GM12878 (cell line): ENCODE measurements at regions not wholly inside any gene's neighbourhood (a gene's known extent, or its start where the extent isn't known, plus 50 kb on each side); places are given as distances from the start of the nearest gene placed in this dataset.

Source experiments
- ATAC-seq: fragments of 200-7000 bp; cut with Tn5 transposase; 3 replicates; pipeline ENCODE4 v1.9.1; 2020; ENCODE audit warnings: mild to moderate bottlenecking, moderate library complexity
- BruUV-seq: library from RNA; stranded (reverse); fragments of 400-500 nt; replicated peaks from 2 replicates; lab custom pipeline; 2021; lab: Mats Ljungman, UMichigan
- CTCF ChIA-PET: fragments of 300-600 bp; sonication (Branson Sonifier 250); formaldehyde crosslinking; extraction: SDS; loops from one replicate; lab custom pipeline; 2021; ENCODE audit warnings: inconsistent platforms; lab: Yijun Ruan, JAX
- POLR2A ChIA-PET: fragments of 350-600 bp; formaldehyde crosslinking; extraction: SDS; loops from one replicate; lab custom pipeline; 2021; ENCODE audit warnings: inconsistent platforms; lab: Charles Lee
- RAD21 ChIA-PET: fragments of 300-600 bp; sonication (Branson Sonifier 250); formaldehyde crosslinking; loops from one replicate; lab custom pipeline; 2023; ENCODE audit warnings: antibody characterized with exemption; ENCODE audit not compliant: unreplicated experiment; lab: Charles Lee
- SMC1A ChIA-PET: fragments of 300-600 bp; sonication (Branson Sonifier 250); formaldehyde crosslinking; loops from one replicate; lab custom pipeline; 2023; ENCODE audit not compliant: unreplicated experiment, uncharacterized antibody; lab: Charles Lee
- DNase-seq: peaks from one replicate; pipeline ENCODE4 v3.0.0-alpha.2; 2011; ENCODE audit warnings: low read depth, low spot score
- FAIRE-seq: peaks from 3 replicates; lab custom pipeline; 2011; peaks lifted over from hg19 to GRCh38; lab: Jason Lieb, UNC
- H2AFZ ChIP-seq: 2 replicates; pipeline ENCODE4 v1.6.0; 2011; ENCODE audit warnings: low read depth, low read length, control low read depth; ENCODE audit not compliant: control insufficient read depth
- H3K27ac ChIP-seq: 2 replicates; pipeline ENCODE4 v1.5.1; 2011; ENCODE audit warnings: control low read depth; ENCODE audit not compliant: control insufficient read depth, insufficient read depth
- H3K27me3 ChIP-seq, 2 experiments: replicated peaks in 1 of 2; 2 replicates each; pipeline versions ENCODE4 v1.6.0 to v1.6.1; 2011; ENCODE audit warnings: low read length in 1 of 2; ENCODE audit not compliant: control insufficient read depth in 2 of 2, insufficient read depth in 2 of 2
- H3K36me3 ChIP-seq, 2 experiments: 2 replicates each; pipeline ENCODE4 v1.5.1; 2011; ENCODE audit warnings: low read length in 1 of 2; ENCODE audit not compliant: control insufficient read depth in 2 of 2, insufficient read depth in 2 of 2
- H3K4me1 ChIP-seq: 2 replicates; pipeline ENCODE4 v1.6.1; 2011; ENCODE audit warnings: mild to moderate bottlenecking, low read length, moderate library complexity, mixed read lengths; ENCODE audit not compliant: control insufficient read depth, insufficient read depth
- H3K4me2 ChIP-seq: 2 replicates; pipeline ENCODE4 v1.6.0; 2011; ENCODE audit warnings: control low read depth; ENCODE audit not compliant: control insufficient read depth, insufficient read depth
- H3K4me3 ChIP-seq: fragments of 200-600 bp; sonication (generic); 2 replicates; pipeline ENCODE4 v1.5.1; 2016
- H3K79me2 ChIP-seq: 2 replicates; pipeline ENCODE4 v1.6.0; 2011; ENCODE audit warnings: low read length; ENCODE audit not compliant: control insufficient read depth, insufficient read depth
- H3K9ac ChIP-seq: 2 replicates; pipeline ENCODE4 v1.8.0; 2011; ENCODE audit warnings: low read length, control low read depth, mixed read lengths; ENCODE audit not compliant: control insufficient read depth, insufficient read depth
- H3K9me3 ChIP-seq: replicated peaks from 3 replicates; pipeline ENCODE4 v1.5.1; 2011; ENCODE audit warnings: mild to moderate bottlenecking, low read length; ENCODE audit not compliant: control insufficient read depth, insufficient read depth
- H4K20me1 ChIP-seq: 2 replicates; pipeline ENCODE4 v1.6.0; 2011; ENCODE audit not compliant: control insufficient read depth, insufficient read depth
- CBX3 ChIP-seq: fragments of 200-600 bp; sonication (generic); IDR thresholded peaks from 2 replicates; pipeline ENCODE4 v1.6.1; 2016; ENCODE audit warnings: low read depth, borderline replicate concordance
- CEBPB ChIP-seq, 2 experiments: fragments of 150-350 bp in 1 of 2; IDR thresholded peaks; 2 replicates each; pipeline ENCODE4 v1.6.1; 2012 to 2014; ENCODE audit warnings: low read depth in 2 of 2, low read length in 2 of 2, borderline replicate concordance in 1 of 2, inconsistent platforms in 1 of 2
- CUX1 ChIP-seq: IDR thresholded peaks from 2 replicates; pipeline ENCODE4 v1.6.1; 2012; ENCODE audit warnings: improper control_type of control experiment, low read depth, low read length; ENCODE audit not compliant: insufficient replicate concordance
- EP300 ChIP-seq, 2 experiments: fragments of 150-350 bp in 1 of 2; IDR thresholded peaks; 2 replicates each; pipeline ENCODE4 v1.6.1; 2011 to 2012; ENCODE audit warnings: low read depth in 2 of 2, low read length in 2 of 2, borderline replicate concordance in 1 of 2, improper control_type of control experiment in 1 of 2, inconsistent platforms in 1 of 2; ENCODE audit not compliant: control insufficient read depth in 1 of 2
- ETV6 ChIP-seq, 2 experiments: fragments of 450-650 bp in 1 of 2; IDR thresholded peaks in 1 of 2; conservative IDR thresholded peaks in 1 of 2; 2 replicates each; pipeline ENCODE4 v1.6.1; 2014; ENCODE audit warnings: antibody characterized with exemption in 1 of 2, borderline replicate concordance in 1 of 2, low read depth in 1 of 2, mild to moderate bottlenecking in 1 of 2, moderate library complexity in 1 of 2
- FOXM1 ChIP-seq: IDR thresholded peaks from 2 replicates; pipeline ENCODE4 v1.6.1; 2012; ENCODE audit warnings: low read depth, mild to moderate bottlenecking, inconsistent platforms, low read length, moderate library complexity
- IRF5 ChIP-seq: fragments of 450-650 bp; IDR thresholded peaks from 2 replicates; pipeline ENCODE4 v1.6.1; 2017; ENCODE audit warnings: borderline replicate concordance
- MTA3 ChIP-seq: IDR thresholded peaks from 2 replicates; pipeline ENCODE4 v1.6.1; 2012; ENCODE audit warnings: low read length, inconsistent platforms, borderline replicate concordance
- MYC ChIP-seq: IDR thresholded peaks from 2 replicates; pipeline ENCODE4 v1.6.1; 2011; ENCODE audit warnings: mild to moderate bottlenecking, low read length, moderate library complexity, inconsistent platforms; ENCODE audit not compliant: insufficient read depth, insufficient replicate concordance, insufficient read length, severe bottlenecking
- NR2C1 ChIP-seq: fragments of 450-650 bp; IDR thresholded peaks from 2 replicates; pipeline ENCODE4 v1.6.1; 2017; ENCODE audit warnings: antibody characterized with exemption, mild to moderate bottlenecking, moderate library complexity
- PML ChIP-seq: IDR thresholded peaks from 2 replicates; pipeline ENCODE4 v1.6.1; 2012; ENCODE audit warnings: low read length, inconsistent platforms
- RB1 ChIP-seq: fragments of 450-650 bp; formaldehyde crosslinking; IDR thresholded peaks from 2 replicates; pipeline ENCODE4 v1.6.1; 2017; ENCODE audit warnings: mild to moderate bottlenecking, borderline replicate concordance
- RFX5 ChIP-seq: IDR thresholded peaks from 2 replicates; pipeline ENCODE4 v1.6.1; 2011; ENCODE audit warnings: low read depth, low read length, improper control_type of control experiment
- SREBF2 ChIP-seq: IDR thresholded peaks from 2 replicates; pipeline ENCODE4 v1.6.1; 2012; ENCODE audit warnings: mild to moderate bottlenecking, low read length
- SUZ12 ChIP-seq: fragments of 200-600 bp; sonication (generic); IDR thresholded peaks from one replicate; pipeline ENCODE4 v1.6.1; 2018; ENCODE audit warnings: antibody characterized with exemption, mild to moderate bottlenecking; ENCODE audit not compliant: unreplicated experiment
- TARDBP ChIP-seq: IDR thresholded peaks from 2 replicates; pipeline ENCODE4 v1.6.1; 2016; ENCODE audit warnings: borderline replicate concordance
- USF2 ChIP-seq: IDR thresholded peaks from 2 replicates; pipeline ENCODE4 v1.6.1; 2011; ENCODE audit warnings: low read depth, low read length, improper control_type of control experiment, borderline replicate concordance
- YY1 ChIP-seq: IDR thresholded peaks from 2 replicates; pipeline ENCODE4 v1.6.1; 2011; ENCODE audit warnings: low read depth, mild to moderate bottlenecking, low read length
- ZNF217 ChIP-seq: fragments of 450-650 bp; IDR thresholded peaks from 2 replicates; pipeline ENCODE4 v1.6.1; 2017; ENCODE audit warnings: antibody characterized with exemption, mild to moderate bottlenecking
- WGBS: methylation state at CpG from one replicate; pipeline ENCODE4 v1.1.6; 2016; ENCODE audit warnings: low lambda C conversion rate; ENCODE audit not compliant: insufficient replicate concordance, insufficient coverage; ENCODE audit errors: missing lambda C conversion rate; 5-methylcytosine and 5-hydroxymethylcytosine counted together
- in situ Hi-C: fragments of 300-500 bp; cut with MboI; formaldehyde crosslinking; loops from 9 replicates; pipeline ENCODE4 v1.14.3; 2018; ENCODE audit warnings: mixed read lengths
- intact Hi-C: fragments of 100-400 bp; cut with micrococcal nuclease; formaldehyde crosslinking; loops from one replicate; pipeline ENCODE4 v1.14.2; 2022; ENCODE audit not compliant: unreplicated experiment

GRCh38 chr14:85057221-85057620 is 472.7 kb upstream of the FLRT2 start:
- no peak for ATAC-seq
- FAIRE-seq, result no peak
- no peaks in the 10 kb centered on the region for H3K27me3 ChIP-seq
- 54% methylated on average over 7 of the region's 7 CpGs for WGBS
- DNase-seq, result no peak
- H3K9ac ChIP-seq, result no peak overlapping the region
- no peak overlapping the region for H3K4me2 ChIP-seq
- ChIA-PET CTCF (no interaction called here), POLR2A (no interaction called here), RAD21 (no interaction called here), SMC1A (no interaction called here)
- no peaks in the 10 kb centered on the region for H3K79me2 ChIP-seq
- H3K36me3 ChIP-seq, result no peaks in the 10 kb centered on the region
- H3K27ac ChIP-seq, result no peak overlapping the region
- intact Hi-C loops (no loop called here), in situ Hi-C loops (no loop called here)
- H3K4me1 ChIP-seq, result no peaks in the 10 kb centered on the region
- no peaks in the 10 kb centered on the region for H4K20me1 ChIP-seq
- BruUV-seq, result no TSS peak
- no peak overlapping the region for H2AFZ ChIP-seq
- TF ChIP-seq FOXM1, result no peak
- TF ChIP-seq ZNF217, result no peak
- no peak for TF ChIP-seq MTA3
- TF ChIP-seq CUX1, result no peak
- TF ChIP-seq MYC, result no peak
- TF ChIP-seq USF2, result no peak
- no peak for TF ChIP-seq CBX3
- TF ChIP-seq PML, result no peak
- TF ChIP-seq ETV6 (conservative IDR thresholded peaks at IDR 0.05 in 1 of 2, IDR thresholded peaks at IDR 0.05 in 1 of 2; ENCODE audit: borderline replicate concordance in 1 of 2, low read depth in 1 of 2), result no peak
- TF ChIP-seq CEBPB (IDR thresholded peaks at IDR 0.05; ENCODE audit: borderline replicate concordance in 1 of 2, low read depth in 2 of 2, low read length in 2 of 2), result no peak
- no peak for TF ChIP-seq IRF5
- TF ChIP-seq TARDBP, result no peak
- no peak for TF ChIP-seq SUZ12
- TF ChIP-seq RB1, result no peak
- TF ChIP-seq EP300 (IDR thresholded peaks at IDR 0.05; ENCODE audit: borderline replicate concordance in 1 of 2, control insufficient read depth in 1 of 2, low read depth in 2 of 2, low read length in 2 of 2), result no peak
- no peak for TF ChIP-seq RFX5
- TF ChIP-seq SREBF2, result no peak
- no peak for TF ChIP-seq YY1
- TF ChIP-seq NR2C1, result no peak
- no peak overlapping the region for H3K4me3 ChIP-seq
- H3K9me3 ChIP-seq, result no peaks in the 10 kb centered on the region; the same call in 2 of the 3 replicates
